GM18519 (cell line): ENCODE measurements at regions not wholly inside any gene's neighbourhood (a gene's known extent, or its start where the extent isn't known, plus 50 kb on each side); places are given as distances from the start of the nearest gene placed in this dataset.

ENCODE experiments used
- ATAC-seq: cut with Tn5 transposase; IDR thresholded peaks from one replicate; pipeline ENCODE4 v1.9.1; 2021; ENCODE audit warnings: mild to moderate bottlenecking, moderate library complexity; ENCODE audit not compliant: unreplicated experiment, low FRiP score

DNA sequence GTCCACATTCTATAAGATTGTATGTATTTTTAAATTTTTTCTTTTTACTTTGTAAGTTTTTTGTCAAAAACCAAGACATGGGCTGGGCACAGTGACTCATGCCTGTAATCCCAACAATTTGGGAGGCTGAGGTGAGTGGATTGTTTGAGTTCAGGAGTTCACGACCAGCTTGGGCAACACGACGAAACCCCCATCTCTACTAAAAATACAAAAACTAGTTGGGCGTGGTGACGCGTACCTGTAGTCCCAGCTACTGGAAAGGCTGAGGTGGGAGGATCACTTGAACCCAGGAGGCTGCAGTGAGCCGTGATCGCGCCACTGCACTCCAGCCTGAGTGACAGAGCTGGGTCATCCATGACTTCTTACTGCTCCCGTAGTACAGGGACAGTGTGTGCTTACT is 84.8 kb upstream of the PRDM11 start:
- no peak for ATAC-seq

DNA sequence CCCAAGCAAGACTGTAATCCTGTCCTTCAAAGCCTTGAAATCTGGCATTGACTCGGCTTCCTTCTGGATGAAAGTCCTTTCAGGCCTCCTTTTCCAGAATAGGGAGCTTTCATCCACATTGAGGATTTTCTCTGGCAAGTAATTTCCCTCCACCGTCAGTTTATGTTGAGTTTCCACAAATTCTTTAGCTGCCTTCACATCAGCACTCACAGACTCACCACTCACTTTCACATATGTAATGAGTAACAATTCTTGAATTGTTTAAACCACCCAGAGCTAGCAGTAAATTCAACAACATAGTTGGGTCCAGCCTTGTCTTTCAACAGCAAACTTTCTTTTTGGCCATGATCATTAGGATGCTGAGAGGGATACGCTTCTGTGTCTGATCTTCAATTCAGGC is 84.3 kb upstream of the PRDM11 start:
- ATAC-seq: no peak

DNA sequence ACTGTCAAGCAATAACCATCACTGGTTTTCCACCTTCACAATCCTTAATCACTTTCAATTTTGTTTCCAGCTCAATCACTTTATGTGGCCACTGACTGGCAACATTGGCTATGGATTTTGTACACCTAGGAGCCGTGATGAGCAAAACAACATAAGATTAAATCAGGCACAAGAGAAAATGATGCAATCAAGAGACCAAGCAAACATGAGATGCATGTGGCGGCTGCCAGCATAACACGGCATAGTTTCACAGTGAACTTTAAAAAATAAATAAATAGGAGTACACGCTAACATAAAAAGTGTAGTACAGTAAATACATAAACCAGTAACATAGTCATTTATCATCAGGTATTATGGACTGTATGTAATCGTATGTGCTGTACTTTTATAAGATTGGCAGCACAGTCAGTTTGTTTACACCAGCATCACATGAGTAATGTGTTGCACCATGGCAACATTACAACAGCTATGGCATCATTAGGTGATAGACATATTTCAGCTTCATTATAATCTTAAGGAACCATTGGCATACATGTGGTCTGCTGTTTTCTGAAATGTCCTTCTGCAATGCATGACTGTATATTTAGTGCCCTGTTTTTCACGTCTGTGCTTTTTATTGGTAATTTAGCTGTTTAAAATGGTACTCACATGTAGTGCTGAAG is 83.3 kb upstream of the PRDM11 start:
- ATAC-seq: no peak

DNA sequence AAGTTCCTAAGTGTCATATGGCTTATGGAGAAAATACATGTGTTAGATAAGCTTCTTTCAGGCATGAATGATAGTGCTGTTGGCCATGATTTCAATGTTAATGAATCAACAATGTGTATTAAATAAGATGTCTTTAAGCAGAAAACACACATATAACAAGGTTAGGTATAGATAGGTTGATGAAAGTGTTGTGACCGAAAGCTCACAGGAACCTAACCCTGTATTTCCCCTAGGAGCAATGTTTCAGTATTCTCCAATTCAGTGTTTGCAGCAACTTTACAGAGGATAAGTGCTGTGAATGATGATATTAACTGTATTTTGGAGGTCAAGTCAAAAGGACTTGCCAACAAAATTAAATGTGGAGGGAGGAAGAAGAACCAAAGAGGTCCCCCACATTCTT is 82.8 kb upstream of the PRDM11 start:
- no peak for ATAC-seq

DNA sequence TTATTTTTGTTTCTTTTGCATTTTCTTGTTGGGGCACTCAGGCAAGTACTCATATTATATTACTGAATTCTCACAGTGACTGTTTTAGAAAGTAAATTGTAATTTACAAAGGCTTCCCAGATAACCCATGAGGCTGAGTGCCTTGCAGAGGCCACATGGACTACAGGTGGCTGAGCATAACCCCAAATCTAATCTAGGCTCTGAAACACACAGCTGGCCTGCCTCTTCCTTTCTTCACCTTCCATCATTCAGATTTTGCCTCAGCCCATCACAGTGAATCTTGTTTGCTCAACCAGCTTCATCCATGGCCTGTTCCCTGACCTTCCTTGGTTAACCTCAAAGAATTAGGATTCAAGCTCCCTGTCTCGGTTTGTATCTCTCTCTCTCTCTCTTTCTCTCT is 78.5 kb upstream of the PRDM11 start:
- ATAC-seq: no peak

DNA sequence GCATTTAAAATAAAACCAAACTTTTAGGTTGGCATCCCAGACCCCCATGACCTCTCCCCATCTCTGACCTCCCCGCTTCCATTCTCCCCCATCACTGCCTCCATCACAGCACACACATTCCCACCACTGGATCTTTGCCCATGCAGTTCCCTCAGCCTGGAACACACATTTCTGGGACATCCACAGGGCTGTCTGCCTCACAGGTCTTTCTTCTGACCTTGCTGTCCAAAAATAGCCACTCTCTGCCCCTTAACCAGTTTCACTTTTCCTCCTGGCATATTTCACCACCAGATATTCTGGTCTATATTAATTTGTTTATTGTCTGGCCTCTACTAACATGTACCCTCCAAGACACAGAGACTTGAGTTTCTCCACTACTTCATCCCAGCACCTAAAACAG is 75.2 kb upstream of the PRDM11 start:
- ATAC-seq: no peak

DNA sequence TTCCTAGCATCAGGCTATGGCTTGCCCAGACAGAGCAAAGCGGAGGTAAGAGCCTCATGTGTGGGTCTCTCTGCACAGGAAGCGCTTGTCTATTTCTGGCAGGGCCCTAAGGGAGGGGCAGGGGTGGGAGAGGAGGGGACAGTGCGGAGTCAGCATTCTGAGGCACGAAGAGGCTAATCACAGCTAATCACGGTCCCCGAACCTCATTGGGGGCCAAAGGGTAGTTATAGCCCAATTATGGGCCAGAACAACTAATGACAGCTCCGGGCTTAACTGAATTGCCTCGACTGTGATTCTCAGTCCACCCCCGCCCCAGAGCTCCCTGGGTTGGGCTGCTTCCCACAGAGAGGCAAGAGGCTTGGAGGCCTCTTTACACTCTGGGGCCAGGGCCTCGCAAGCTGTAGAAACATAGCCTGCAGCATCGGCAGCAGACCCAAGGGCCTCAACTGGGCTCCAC is 72.7 kb upstream of the PRDM11 start:
- ATAC-seq: no peak

DNA sequence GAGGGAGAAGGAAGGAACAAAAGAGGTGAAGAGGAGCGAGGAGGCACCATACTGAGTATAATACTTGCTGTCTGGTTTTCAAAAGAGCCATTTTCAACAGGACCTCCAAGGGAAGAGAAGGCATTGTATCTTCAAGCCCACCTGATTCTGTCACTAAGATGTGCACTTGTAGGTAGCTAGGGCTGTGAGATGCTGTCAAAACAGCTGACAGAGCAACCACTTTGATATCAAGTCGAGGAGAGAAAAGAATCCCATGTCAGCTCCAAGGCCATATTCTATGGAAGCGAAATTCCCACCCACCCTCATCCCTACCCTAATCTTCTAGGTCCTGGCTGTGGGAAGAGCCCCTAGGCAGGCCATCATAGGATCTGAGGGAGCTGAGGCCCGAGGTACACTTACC is 70.9 kb upstream of the PRDM11 start:
- no peak for ATAC-seq

DNA sequence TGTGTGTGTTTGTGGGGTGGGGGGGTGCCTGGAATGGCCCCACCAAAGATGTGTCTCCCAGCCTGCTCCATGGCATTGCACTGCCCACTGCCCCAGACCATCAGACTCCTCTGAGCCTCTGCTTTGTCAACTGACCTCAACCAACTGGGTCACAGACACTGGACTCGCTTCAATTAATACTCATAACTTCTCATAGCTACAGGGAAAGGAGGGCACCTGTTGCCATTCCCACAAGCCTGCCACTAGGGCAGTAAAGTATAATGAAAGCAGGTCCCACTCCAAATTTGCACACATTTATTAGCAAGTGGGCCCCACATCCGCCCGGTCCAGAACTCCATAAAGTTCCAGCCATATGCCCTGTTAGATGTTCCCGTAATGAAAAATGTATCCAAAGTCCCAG is 70.5 kb upstream of the PRDM11 start:
- no peak for ATAC-seq

DNA sequence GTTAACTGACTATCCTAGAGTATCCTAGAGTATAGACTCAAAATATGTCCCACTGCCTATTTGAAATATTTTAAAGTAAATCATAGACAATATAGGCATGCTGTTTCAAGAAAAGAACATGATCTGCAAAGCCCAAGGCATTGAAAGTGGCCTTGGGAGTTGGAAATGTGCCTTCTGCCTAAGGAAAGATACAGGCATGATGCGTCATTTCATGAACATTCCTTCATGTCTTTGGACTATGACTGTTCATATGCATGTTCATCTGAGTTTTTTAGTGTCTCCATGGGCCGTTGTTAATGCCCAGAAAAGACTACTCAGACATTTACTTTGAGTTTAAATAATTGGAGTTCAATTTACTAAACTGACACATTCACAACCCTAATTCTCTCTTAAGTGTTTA is 69.7 kb upstream of the PRDM11 start:
- ATAC-seq: no peak

DNA sequence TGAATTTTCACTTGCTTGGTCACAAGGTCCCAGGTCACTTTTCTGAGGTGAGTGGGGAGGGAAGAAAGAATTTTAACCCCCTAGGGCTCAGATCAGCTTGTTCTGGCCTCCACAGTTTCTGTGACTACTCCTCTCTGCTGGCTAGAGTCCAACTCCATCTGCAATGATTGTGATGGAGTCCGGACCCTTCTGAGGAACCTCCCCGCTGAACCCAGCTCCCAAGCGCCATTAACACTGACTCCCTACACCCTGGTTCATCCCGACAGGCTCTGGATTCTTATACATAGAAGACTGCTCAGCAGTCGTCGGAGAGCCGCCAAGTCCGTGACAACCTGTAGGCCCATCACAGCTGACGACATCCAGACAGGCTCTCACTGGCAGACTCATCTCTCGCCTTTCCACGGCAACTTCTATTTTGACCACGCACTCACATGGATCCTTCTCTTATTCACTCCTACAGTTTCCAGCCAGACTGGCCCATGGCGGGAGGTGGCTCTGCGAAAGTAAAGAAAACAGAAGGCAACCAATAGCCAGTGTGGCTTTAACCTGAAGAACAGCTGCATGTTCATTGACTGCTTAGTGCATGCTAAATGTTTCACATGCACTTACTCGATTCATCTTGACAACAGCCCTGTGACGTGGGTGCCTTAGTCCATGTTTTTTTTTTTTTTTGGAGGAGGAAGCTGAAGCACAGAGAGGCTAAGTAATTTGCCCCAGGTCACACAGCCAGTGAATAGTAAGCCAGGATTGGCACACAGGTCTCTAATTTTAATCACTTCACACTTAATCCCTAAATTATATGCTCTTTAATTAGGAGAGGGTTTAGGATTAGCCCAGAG is 68.0 kb upstream of the PRDM11 start:
- ATAC-seq: no peak

DNA sequence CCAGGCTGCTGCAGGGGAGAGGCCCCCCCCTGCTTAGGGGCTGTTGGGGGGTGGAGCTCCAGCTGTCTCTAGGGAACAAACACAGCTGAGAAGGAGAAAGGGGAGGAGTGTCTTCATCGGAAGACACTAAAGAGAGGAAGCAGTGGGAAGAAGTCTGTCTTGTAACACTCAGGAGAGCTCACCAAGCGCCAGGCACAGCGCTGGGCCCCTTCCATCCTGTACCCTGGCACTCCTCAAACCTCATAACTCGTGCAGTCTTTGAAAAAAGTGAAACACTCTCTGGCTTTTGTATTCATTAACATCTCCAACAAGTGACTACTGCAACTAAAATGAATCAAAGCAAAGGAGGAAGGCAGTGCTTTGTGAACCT is 67.4 kb upstream of the PRDM11 start:
- ATAC-seq: no peak

DNA sequence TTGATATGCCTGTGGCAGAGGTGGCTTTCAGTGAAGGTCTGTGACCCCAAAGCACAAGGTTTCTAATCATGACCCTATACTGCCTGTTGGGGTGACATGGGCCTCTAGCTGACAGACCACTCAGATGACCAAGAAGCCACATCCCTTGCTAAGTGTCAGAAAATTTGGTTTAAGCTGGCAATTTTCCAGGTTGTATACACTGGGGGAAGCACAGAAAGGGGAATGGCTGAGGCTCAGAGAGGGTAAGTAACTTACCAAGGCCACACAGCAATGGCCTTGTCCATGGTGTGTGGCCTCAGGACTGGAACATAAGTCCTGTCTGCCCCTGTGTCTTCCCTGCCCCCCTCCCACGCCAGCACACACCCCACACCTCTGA is 66.9 kb upstream of the PRDM11 start:
- ATAC-seq: no peak

DNA sequence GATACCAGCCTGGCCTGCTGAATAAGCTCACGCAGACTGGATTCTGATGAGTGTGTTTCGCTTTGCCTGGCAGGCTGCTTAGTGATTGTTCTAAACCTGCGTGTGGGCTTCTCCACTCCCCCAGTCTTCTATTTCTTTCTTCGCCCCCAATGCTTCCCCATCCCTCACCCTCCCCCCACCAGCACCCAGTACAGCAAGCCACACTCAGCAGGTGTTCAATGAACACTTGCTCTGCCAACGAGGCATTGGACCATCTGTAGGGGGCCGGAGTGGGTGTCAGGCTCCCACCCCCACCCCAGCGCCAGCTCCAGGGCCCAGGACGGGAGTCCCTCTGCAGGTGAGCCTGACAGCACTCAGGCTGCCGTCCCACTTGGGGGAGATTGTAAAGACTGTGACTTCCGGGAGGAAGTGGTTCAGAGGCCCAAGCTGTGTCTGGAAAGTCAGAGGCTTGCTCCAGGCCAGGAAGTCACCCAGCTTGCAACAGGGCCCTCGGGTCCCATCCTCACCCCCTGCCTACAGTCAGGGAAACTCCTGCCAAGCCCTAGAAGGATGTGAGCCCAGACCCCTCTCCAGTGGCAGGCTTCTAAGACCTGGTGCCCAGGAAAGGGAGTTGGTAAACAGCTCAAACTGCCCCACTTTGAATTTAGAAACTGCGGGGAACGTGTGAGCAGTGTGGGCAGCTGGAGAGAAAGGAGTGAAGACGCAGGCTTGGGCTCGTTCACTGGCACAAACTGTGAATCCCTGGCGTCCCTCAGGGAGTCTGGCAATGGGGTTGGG is 66.3 kb upstream of the PRDM11 start:
- ATAC-seq: peak; percentile 64

DNA sequence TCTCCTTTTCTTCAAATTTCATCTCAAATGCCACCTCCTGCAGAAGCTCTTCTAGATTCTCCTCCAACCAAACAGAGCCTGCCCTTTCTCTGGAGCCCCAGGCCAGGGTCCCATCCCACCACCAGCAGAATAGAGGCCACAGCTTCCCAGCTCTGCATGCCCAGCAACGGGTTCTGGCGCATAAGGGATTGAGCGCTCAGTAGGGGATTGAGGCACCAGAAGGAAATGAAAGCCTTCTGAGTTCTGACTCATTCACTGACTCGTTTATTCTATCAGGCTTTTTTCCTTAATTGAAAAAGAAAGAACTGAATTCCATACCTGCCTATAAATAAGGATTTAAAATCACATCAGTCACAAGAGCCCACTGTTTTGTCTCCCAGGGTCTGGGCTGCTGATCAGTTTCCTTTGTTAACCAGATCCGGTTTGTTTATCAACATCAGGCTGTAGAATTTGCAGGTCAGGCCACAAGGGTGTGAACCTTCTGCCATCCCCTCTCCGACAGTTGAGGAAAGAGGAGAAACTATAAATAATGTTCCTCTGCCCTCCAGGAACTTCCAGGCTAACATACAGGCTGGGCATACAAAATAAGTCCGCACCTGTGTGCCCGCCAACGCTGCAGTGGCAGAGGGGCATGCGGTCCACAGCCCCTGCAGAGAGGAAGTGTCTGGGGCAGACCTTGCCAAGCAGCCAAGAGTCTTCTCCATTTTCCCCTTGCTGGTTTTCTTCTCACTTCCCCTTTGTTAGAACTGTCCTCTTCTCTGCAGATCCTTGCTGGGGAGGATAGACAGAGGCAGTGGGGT is 63.5 kb upstream of the PRDM11 start:
- ATAC-seq: no peak

DNA sequence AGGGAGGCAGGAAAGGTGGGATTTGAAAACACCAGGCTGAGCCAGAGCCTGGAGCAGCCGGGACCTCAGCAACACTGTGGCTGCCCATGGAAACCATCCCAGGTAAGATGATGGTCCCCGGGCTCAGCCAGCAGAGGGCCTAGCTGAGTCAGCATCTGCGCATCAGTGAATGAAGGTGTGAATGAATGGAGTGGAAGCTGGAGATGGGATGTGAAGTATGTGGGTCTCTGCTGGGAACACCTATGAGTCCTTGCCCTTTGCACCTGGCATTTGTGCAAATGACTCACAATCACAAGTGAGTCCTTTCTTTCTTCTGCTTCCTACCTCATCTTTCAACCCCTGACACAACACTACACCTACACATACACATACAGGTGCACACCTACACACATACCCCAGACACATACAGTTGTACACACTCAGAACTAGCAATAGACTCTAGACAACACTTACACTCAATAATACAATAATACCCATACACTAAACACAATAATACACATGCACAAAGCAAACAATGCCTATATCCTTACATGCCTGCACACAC is 62.8 kb upstream of the PRDM11 start:
- ATAC-seq: no peak

DNA sequence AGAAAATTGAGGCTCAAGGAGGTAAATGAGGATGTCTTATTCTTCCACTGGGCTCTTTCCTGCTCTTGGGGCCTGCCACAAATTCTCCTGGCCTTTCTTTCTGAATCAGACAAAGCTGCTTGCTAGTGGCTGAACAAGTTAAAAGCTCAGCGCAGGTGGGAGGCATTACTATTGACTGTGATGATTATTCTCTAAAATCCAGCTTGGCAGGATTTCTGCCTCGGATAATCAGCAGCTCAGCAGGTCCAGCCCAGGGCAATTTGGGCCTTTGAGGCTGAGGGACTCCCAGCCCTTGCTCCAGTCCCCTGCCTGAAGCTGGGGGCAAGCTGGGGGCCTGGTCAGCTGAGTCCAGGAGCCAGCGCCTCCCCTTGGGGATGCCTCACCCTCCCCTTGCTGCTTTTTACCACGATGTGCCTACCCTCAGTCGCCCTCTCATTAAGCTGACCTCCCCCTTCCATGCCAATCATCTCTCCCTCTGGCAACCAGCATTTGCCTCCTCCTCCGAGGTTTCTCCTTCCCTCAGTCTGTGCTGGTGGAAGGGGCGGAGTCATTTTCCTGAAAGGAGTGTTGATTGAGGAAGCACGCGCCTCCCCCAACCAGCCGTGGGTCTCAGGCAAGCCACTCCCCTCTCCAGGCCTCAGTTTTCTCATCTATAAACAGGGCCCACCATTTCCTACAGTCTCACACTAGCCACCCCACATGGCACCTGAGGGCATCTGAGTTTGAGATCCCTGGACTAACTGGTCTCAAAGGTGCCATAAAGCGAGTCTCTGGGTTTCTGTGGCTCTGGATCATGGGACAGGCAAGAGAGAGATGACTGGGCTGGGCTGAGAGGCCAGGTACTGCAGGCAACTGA is 60.6 kb upstream of the PRDM11 start:
- no peak for ATAC-seq

DNA sequence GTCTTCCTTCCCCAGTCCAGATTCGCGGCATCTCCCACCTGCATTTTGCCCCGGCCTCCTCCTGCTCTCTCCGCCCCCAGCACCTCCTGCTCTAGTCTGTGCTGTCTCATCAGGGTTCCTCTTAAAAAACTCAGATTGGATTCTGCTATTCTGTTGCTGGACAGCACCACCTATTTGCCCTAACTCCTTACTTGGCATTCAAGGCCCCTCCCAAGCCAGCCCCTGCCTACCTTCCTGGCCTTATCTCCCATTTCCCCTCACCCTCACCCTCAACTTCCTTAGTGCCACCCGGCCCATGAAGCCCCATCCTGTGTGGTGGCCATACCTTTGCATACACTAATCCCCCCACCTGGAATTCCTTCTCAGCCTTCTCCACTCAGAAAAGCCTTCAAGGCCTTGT is 59.9 kb upstream of the PRDM11 start:
- ATAC-seq: no peak

DNA sequence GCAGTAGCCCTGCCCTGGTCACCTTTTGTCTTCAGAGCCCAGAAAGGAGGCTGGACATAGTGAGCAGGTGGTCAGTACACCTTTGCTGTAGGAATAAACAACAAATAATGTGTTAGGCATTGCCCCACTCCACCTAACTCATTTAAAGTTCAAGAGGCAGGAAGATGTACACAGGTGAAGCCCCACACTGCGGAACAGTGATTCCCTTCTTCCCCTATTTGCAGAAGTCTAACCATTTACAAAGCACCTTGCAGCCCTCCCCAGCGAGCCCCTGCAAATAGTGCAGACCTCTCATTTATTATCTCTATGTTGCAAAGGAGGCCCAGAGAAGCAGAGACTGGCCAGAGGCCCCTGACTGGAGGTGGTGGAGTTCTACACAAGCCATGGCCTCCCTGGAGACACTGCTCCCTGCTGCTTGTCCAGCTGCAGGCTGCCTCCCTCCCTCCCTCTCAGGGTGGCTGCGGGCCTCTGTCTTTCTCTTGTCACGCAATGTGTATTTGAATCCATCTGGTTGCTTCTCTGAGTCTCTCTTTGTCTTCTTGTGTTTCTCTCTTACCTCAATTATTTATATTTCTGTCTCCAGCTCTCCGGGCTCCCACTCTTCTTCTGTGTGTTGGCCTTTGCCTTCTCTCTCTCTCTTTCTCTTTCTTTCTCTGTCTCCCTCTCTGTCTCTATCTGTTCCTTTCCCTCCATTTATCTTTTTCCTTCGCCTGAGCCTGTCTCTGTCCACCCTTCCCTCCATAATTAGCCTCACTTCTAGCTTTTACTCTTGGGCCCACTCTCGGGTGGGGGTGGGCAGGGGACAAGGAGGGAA is 59.1 kb upstream of the PRDM11 start:
- ATAC-seq: no peak
